ENCODE measurements at regions not wholly inside any gene's neighbourhood (a gene's known extent, or its start where the extent isn't known, plus 50 kb on each side); places are given as distances from the start of the nearest gene placed in this dataset.
"Not testable (repeated sequence)": the region's sequence is repeated elsewhere in the genome, so short reads cannot be mapped to it uniquely, and the experiment has no call there.

GRCh38 chr22:44650806-44651205 is 51.2 kb upstream of the PRR5 start:
- no peak for DNase-seq (ENCODE audit: low spot score)

- DNase-seq (ENCODE audit: low spot score) = no peak
These were observed 53.0 kb upstream of the PRR5 start for GRCh38 chr22:44648821-44649565.

GRCh38 chr22:44648085-44648820 is 53.8 kb upstream of the PRR5 start:
- DNase-seq (ENCODE audit: low spot score) = no peak

GRCh38 chr22:44647141-44647540 is 54.9 kb upstream of the PRR5 start:
- no peak for DNase-seq (ENCODE audit: low spot score)

DNA sequence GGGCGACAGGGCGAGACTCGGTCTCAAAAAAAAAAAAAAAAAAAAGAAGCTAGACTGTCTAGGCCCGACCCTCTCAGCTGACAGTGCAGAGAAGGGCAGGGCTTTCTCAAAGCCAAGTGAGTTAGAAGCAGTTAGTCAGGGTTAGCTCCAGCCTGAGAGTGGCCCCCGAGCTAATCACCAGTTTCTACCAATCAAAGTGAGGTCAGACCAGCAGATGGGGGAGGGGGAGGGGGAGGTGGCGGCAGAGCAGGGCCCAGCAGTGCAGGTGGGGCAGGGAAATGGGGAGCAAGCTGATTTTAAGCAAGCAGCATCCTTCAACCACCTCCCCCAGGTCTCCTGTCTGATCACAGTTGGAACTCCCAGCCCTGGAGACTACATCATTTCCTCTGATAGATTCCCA is 55.3 kb upstream of the PRR5 start:
- DNase-seq (ENCODE audit: low spot score) = no peak

GRCh38 chr22:44646141-44646540 is 55.9 kb upstream of the PRR5 start:
- no peak for DNase-seq (ENCODE audit: low spot score)

DNA sequence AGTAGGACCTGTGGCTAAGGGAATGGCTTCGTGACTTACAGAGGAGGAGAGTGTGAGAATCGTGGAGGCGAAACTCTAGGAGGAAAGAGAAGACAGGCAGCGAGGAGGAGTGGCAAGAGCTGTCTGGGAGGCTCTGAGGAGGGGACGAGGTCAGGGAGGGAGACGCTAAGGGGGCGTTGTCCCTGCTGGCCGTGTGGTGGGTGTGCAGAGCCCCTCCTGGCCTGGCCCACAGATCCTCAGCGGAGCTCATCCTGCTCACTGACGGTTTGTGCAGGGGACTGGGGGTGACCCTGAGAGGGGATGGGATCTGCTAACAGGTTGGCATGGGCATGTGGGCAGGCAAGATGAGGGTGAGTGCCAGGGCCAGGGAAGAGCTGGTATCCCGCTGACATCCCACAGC is 56.5 kb upstream of the PRR5 start:
- DNase-seq (ENCODE audit: low spot score) = no peak

DNA sequence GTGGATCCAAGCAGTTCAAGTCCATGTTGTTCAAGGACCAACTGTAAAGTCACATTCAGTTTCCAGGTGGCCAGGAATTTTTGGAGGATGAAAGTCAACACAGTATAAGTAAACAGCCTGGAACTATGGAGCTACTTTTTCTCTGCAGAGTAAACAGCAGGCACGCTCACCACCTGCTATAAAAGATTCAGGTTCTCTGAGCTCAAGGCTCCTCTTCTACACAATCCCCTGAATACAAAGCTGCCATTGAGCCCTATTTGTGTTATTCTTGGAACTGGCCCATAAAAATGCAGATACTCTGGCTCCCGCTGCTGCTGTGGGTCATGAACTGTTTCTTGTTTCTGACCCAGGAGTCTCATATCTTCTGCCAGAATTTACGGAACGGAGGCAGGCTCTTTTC is 56.9 kb upstream of the PRR5 start:
- no peak for DNase-seq (ENCODE audit: low spot score)

GRCh38 chr22:44643526-44644101 is 58.4 kb upstream of the PRR5 start:
- DNase-seq (ENCODE audit: low spot score) = not testable (repeated sequence)

DNA sequence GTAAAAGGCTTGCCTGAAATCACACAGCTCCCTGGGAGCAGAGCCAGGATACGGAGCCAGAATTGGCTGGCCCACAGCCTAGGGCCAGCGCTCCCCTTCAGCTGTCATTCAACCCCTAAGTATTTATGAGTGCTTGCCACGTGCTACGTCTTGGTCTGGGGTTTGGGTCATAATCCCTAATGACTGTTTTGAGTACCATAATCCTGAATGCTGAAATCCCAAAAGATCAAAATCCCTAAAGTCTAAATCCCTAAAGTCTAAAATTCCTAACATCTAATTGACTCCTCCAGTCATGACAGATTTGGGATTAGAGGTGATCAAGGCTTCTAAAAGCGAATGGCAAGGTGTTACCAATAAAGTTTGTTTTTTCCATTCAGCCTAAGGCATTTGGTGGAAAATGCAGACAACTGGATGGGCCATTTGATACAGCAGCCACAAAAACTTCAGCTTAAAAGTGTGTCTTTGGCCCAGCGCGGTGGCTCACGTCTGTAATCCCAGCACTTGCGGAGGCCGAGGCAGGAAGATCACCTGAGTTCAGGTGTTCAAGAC is 59.8 kb upstream of the PRR5 start:
- no peak for DNase-seq (ENCODE audit: low spot score)

GRCh38 chr22:44640618-44641155 is 61.3 kb upstream of the PRR5 start:
- no peak for DNase-seq (ENCODE audit: low spot score)

- no peak for DNase-seq (ENCODE audit: low spot score)
These were observed 62.0 kb upstream of the PRR5 start for GRCh38 chr22:44639891-44640617.

- DNase-seq (ENCODE audit: low spot score) = no peak
These were observed 62.8 kb upstream of the PRR5 start for GRCh38 chr22:44638971-44639760.

DNA sequence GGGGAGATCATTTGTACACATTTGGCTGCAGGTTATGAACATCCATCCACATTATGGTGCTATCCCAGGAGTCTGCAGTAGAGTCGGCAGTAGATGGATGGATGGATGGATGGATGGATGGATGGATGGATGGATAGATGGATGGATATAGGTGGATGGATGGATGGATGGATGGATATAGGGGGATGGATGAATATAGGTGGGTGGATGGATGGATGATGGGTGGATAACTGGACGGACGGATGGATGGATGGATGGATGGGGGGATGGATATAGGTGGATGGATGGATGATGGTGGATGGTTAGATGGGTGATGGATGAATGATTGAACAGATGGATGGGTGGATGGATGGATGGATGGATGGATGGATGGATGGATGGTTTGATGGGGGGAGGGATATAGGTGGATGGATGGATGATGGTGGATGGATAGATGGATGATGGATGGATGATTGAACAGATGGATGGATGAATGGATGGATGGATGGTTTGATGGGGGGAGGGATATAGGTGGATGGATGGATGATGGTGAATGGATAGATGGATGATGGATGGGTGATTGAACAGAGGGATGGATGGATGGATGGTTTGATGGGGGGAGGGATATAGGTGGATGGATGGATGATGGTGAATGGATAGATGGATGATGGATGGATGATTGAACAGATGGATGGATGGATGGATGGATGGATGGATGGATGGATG is 65.3 kb upstream of the PRR5 start:
- not testable (repeated sequence) for DNase-seq (ENCODE audit: low spot score)

GRCh38 chr22:44635567-44635966 is 66.4 kb upstream of the PRR5 start:
- DNase-seq (ENCODE audit: low spot score) = not testable (repeated sequence)

DNA sequence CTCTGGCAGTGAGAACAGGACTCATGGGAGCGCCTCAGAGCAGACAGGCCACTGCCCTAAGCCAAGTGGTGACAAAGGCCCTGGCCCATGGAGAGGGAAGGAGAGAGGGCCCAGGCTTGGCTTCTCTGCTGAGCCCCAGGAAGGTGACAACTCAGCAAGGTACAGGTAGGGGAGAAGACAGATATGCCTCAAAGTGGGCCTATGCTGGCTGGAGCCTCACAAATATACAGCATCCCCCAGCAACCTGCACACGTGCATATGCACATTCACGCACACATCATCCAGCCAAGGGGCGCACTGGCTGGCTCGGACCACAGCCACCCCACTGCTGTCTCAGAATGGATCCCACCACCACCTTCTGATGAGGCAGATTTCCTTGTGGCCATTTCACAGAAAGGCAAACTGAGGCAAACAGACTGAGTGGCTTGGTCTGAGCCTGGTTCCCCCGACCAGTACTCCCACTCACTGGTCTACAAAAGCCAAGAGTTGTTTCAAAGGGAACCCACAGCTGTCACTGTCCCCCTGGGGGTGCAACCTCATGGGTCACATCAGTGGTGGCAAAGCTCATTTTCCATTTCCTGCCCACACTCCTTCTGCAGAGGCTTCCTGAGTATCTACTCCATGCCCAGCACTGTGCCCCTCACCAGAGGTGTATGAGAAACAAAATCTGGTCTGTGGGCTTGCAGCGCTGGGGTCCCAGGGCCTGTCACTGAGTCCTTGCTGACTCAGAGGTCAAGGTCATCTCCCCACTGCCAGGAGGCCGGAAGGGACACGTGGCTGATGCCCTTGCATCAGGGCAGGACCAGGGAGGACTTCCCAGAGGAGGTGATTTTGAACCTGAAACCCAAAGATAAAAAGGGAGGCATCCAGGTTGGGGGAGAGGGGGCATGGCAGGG is 67.3 kb upstream of the PRR5 start:
- no peak for DNase-seq (ENCODE audit: low spot score)

DNA sequence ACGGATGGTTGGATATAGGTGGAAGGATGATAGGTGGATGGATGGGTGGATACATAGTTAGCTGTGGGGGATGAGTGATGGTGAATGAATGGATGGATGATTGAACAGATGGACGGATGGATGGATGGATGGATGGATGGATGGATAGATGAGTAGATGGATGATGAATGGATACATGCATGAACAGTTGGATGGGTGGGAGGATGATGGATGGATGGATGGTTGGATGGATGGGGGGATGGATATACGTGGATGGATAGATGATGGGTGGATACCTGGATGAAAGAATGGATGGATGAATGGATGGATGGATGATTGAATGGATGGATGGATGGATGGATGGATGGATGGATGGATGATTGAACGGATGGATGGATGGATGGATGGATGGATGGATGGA is 68.4 kb upstream of the PRR5 start:
- DNase-seq (ENCODE audit: low spot score) = no peak

DNA sequence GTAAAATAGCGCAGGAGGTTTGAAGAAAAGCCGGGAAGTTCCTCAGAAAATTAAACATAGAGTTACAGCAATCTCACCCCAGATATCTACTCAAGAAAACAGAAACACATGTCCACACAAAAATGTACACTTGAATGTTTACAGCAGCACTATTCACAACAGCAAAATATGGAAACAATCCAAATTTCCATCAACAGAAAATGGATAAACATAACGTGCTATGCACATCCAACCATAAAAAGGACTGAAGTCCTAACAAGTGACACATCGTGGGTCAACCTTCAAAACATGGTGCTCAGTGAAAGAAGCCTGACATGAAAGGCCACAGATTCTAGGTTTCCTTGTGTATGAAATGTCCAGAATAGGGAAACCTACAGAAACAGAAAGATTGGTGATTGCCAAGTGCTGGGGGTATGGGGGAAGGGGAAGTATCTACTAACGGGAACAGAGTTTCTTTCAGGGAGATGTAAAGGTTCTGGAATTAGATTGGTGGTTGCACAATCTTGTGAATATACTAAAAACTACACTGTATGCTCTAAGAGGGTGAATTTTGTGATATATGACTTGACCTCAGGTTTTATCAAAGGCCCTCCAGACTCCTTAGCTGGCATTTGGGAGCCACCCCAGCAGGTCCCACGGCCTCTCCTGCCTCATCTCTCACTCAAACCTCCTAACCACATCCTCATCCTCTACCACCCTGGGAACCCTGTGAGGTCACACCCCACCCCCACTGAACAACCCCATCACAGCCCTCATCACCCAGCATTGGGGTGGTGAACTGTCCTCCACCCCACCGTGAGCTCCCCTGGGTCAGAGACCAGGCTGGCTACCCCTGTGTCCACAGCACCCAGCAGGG is 69.2 kb upstream of the PRR5 start:
- DNase-seq (ENCODE audit: low spot score) = no peak

DNA sequence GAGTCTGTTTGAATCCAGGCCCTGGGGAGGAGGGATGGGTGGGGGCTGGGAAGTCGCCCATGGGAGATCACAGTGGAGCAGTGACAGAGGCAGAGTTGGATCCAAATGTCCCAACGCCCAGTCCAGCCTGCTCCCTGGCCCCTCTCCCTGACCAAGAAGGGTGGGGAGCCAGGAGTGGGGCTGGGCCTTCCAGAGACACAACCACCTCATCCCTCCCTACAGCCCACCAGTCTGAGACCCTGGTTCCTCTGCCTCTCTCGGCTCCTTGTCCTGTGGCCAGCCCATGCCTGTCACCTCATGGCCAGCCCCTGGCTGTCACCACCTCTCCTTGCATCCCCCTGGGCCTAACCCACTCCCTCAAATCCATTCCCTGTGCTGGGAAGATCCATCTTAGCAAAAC is 71.2 kb upstream of the PRR5 start:
- DNase-seq (ENCODE audit: low spot score) = no peak
